K562 (cell line): ENCODE measurements at regions not wholly inside any gene's neighbourhood (a gene's known extent, or its start where the extent isn't known, plus 50 kb on each side); places are given as distances from the start of the nearest gene placed in this dataset.

Source experiments
- ATAC-seq: fragments of 200-7000 bp; cut with Tn5 transposase; 3 replicates; pipeline ENCODE4 v1.9.1; 2020; ENCODE audit warnings: moderate library complexity
- BruUV-seq: library from RNA; stranded (reverse); fragments of 400-500 nt; replicated peaks from 2 replicates; lab custom pipeline; 2021; lab: Mats Ljungman, UMichigan
- CTCF ChIA-PET: fragments of 300-600 bp; formaldehyde crosslinking; extraction: SDS; loops from one replicate; lab custom pipeline; 2021; ENCODE audit warnings: low intra/inter-chr PET ratio; lab: Yijun Ruan, JAX
- POLR2A ChIA-PET: fragments of 300-600, 350-650 bp; sonication (Branson Sonifier 250); formaldehyde crosslinking; extraction: SDS; loops from one replicate; lab custom pipeline; 2021; ENCODE audit warnings: antibody characterized with exemption, inconsistent platforms; lab: Yijun Ruan, JAX
- DNase-seq, 4 experiments: peaks; one replicate each; pipeline versions ENCODE4 v3.0.0 to v3.0.0-alpha.2; 2011 to 2018; ENCODE audit warnings: low spot score in 3 of 4, mixed read lengths in 3 of 4; ENCODE audit errors: extremely low read depth in 1 of 4
- FAIRE-seq: peaks from 2 replicates; lab custom pipeline; 2011; peaks lifted over from hg19 to GRCh38; lab: Jason Lieb, UNC
- H2AFZ ChIP-seq: 2 replicates; pipeline ENCODE4 v1.6.0; 2011; ENCODE audit warnings: low read depth, low read length, control low read depth, inconsistent platforms
- H3K27ac ChIP-seq: fragments of 200-600 bp; 3 replicates; pipeline ENCODE4 v1.8.0; 2011; ENCODE audit warnings: low read depth, mild to moderate bottlenecking, control low read depth, inconsistent platforms, low read length, moderate library complexity, mixed read lengths; ENCODE audit errors: extremely low read depth
- H3K27me3 ChIP-seq, 2 experiments: fragments of 300-600 bp in 1 of 2; 2 replicates in 1 of 2; 3 replicates in 1 of 2; pipeline versions ENCODE4 v1.6.0 to v1.8.0; 2011; ENCODE audit warnings: inconsistent platforms in 2 of 2, low read length in 2 of 2, mild to moderate bottlenecking in 1 of 2, mixed read lengths in 1 of 2, moderate library complexity in 1 of 2; ENCODE audit not compliant: control insufficient read depth in 2 of 2, insufficient read depth in 2 of 2
- H3K36me3 ChIP-seq: fragments of 300-600 bp; 3 replicates; pipeline ENCODE4 v1.8.0; 2011; ENCODE audit warnings: mild to moderate bottlenecking, low read length, inconsistent platforms; ENCODE audit not compliant: control insufficient read depth, insufficient read depth
- H3K4me1 ChIP-seq, 2 experiments: fragments of 200-600 bp in 1 of 2; replicated peaks in 1 of 2; 2 replicates in 1 of 2; 3 replicates in 1 of 2; pipeline versions ENCODE4 v1.5.1 to v1.8.0; 2011; ENCODE audit warnings: inconsistent platforms in 2 of 2, low read length in 2 of 2, mild to moderate bottlenecking in 1 of 2, mixed read lengths in 1 of 2, moderate library complexity in 1 of 2; ENCODE audit not compliant: control insufficient read depth in 2 of 2, insufficient read depth in 2 of 2
- H3K4me2 ChIP-seq: 2 replicates; pipeline ENCODE4 v1.6.1; 2011; ENCODE audit warnings: low read length, control low read depth, inconsistent platforms, mixed read lengths; ENCODE audit not compliant: insufficient read depth
- H3K4me3 ChIP-seq: fragments of 200-600 bp; sonication (generic), shearing (Covaris generic); 2 replicates; pipeline ENCODE4 v1.5.1; 2016; ENCODE audit warnings: control low read depth, inconsistent platforms
- H3K79me2 ChIP-seq: fragments of 200-600 bp; 3 replicates; pipeline ENCODE4 v1.8.0; 2011; ENCODE audit warnings: low read length, inconsistent platforms; ENCODE audit not compliant: control insufficient read depth, insufficient read depth
- H3K9ac ChIP-seq, 2 experiments: 2 replicates each; pipeline versions ENCODE4 v1.6.0 to v1.6.1; 2011; ENCODE audit warnings: low read depth in 2 of 2, low read length in 2 of 2, control low read depth in 1 of 2, inconsistent platforms in 1 of 2, mild to moderate bottlenecking in 1 of 2, mixed read lengths in 1 of 2; ENCODE audit not compliant: insufficient read depth in 1 of 2
- H3K9me1 ChIP-seq: one replicate; pipeline ENCODE4 v1.6.0; 2011; ENCODE audit warnings: inconsistent platforms, mild to moderate bottlenecking, low read length, moderate library complexity; ENCODE audit not compliant: control insufficient read depth, insufficient read depth
- H3K9me3 ChIP-seq: replicated peaks from 2 replicates; pipeline ENCODE4 v1.5.1; 2011; ENCODE audit warnings: low read depth, low read length, inconsistent platforms; ENCODE audit not compliant: control insufficient read depth, insufficient read depth
- H4K20me1 ChIP-seq: replicated peaks from 2 replicates; pipeline ENCODE4 v1.6.1; 2011; ENCODE audit warnings: low read length, inconsistent platforms, mixed read lengths; ENCODE audit not compliant: control insufficient read depth, insufficient read depth
- CEBPB ChIP-seq: fragments of 450-650 bp; IDR thresholded peaks from 2 replicates; pipeline ENCODE4 v1.6.1; 2016; ENCODE audit warnings: missing genetic modification characterization, missing compliant biosample characterization
- CEBPG ChIP-seq, 3 experiments: fragments of 200-800 bp in 1 of 3; sonication (Bioruptor generic) in 1 of 3; sonication (generic) in 1 of 3; formaldehyde crosslinking in 1 of 3; IDR thresholded peaks in 2 of 3; conservative IDR thresholded peaks in 1 of 3; 2 replicates each; pipeline versions ENCODE4 v1.6.1 to v1.8.0; 2016 to 2022; ENCODE audit warnings: missing compliant biosample characterization in 2 of 3, missing genetic modification characterization in 2 of 3, mild to moderate bottlenecking in 1 of 3, missing genetic modification reagents in 1 of 3
- FOXK2 ChIP-seq, 2 experiments: fragments of 450-650 bp; IDR thresholded peaks in 1 of 2; conservative IDR thresholded peaks in 1 of 2; 2 replicates each; pipeline ENCODE4 v1.6.1; 2016; ENCODE audit warnings: low read depth in 2 of 2, mild to moderate bottlenecking in 1 of 2
- MAFK ChIP-seq: IDR thresholded peaks from 2 replicates; pipeline ENCODE4 v1.6.1; 2011; ENCODE audit warnings: low read length, improper control_type of control experiment
- POLR3A ChIP-seq: IDR thresholded peaks from 2 replicates; pipeline ENCODE4 v1.6.1; 2011; ENCODE audit warnings: borderline replicate concordance, mild to moderate bottlenecking, moderate library complexity; ENCODE audit not compliant: insufficient read length, insufficient read depth; ENCODE audit errors: extremely low read depth
- SMAD3 ChIP-seq: fragments of 450-650 bp; formaldehyde crosslinking; conservative IDR thresholded peaks from 2 replicates; pipeline ENCODE4 v1.4.0; 2020; ENCODE audit warnings: mild to moderate bottlenecking
- ZNF431 ChIP-seq: sonication (generic); formaldehyde crosslinking; IDR thresholded peaks from 2 replicates; pipeline ENCODE4 v1.8.0; 2022; ENCODE audit warnings: mild to moderate bottlenecking, missing genetic modification reagents
- ZNF584 ChIP-seq: fragments of 200-800 bp; sonication (Bioruptor generic); IDR thresholded peaks from 2 replicates; pipeline ENCODE4 v1.6.1; 2016; ENCODE audit warnings: low read depth, mild to moderate bottlenecking, missing genetic modification characterization, missing compliant biosample characterization
- ZNF695 ChIP-seq: fragments of 450-650 bp; formaldehyde crosslinking; IDR thresholded peaks from 2 replicates; pipeline ENCODE4 v1.4.0; 2020; ENCODE audit warnings: mild to moderate bottlenecking, moderate library complexity
- ZNF699 ChIP-seq: fragments of 250-450 bp; sonication (Bioruptor Pico); IDR thresholded peaks from 2 replicates; pipeline ENCODE4 v1.8.0; 2021; ENCODE audit warnings: mild to moderate bottlenecking, moderate library complexity; ENCODE audit not compliant: insufficient replicate concordance
- in situ Hi-C: fragments of 300-500 bp; cut with MboI; formaldehyde crosslinking; loops from 4 replicates; pipeline ENCODE4 v1.15.0; 2018; ENCODE audit warnings: inconsistent platforms, mixed read lengths
- intact Hi-C: fragments of 100-400 bp; cut with micrococcal nuclease; formaldehyde crosslinking; loops from 2 replicates; pipeline ENCODE4 v1.14.2; 2022

- Histone ChIP-seq H3K4me2 (no peak overlapping the region), H3K9ac (no peak overlapping the region), H3K27me3 (no peaks in the 10 kb centered on the region), H3K4me3 (no peak overlapping the region), H3K9me3 (no peaks in the 10 kb centered on the region), H2AFZ (no peak overlapping the region), H4K20me1 (no peaks in the 10 kb centered on the region), H3K79me2 (no peaks in the 10 kb centered on the region), H3K9me1 (no peaks in the 10 kb centered on the region), H3K27ac (no peak overlapping the region), H3K36me3 (no peaks in the 10 kb centered on the region), H3K4me1 (no peaks in the 10 kb centered on the region)
- POLR2A ChIA-PET = no interaction called here
- intact Hi-C loops = no loop called here
- TF ChIP-seq SMAD3 (CRISPR knock-in tag) (no peak), MAFK (no peak), ZNF695 (CRISPR knock-in tag) (no peak), CEBPB (tag) (0 out of 2 replicates have a peak, but pooled peaks have one; percentile 18), POLR3A (no peak), CEBPG (CRISPR knock-in tag; IDR thresholded peaks at IDR 0.05) (no peak), CEBPG (tag; conservative IDR thresholded peaks at IDR 0.05 in 1 of 2, IDR thresholded peaks at IDR 0.05 in 1 of 2) (peak in 1 of 2 experiments; percentile 60; a peak in 2 of 4 replicates)
- no TSS peak for BruUV-seq
- in situ Hi-C loops = no loop called here
- CTCF ChIA-PET = no interaction called here
- no peak for ATAC-seq
- FAIRE-seq = no peak
- no peak for DNase-seq
Observed at GRCh38 chr2:57692395-57692794, 354.2 kb upstream of the VRK2 start.

- Histone ChIP-seq H3K4me2 (no peak overlapping the region), H3K27ac (no peak overlapping the region), H3K79me2 (no peaks in the 10 kb centered on the region), H3K4me1 (no peaks in the 10 kb centered on the region), H3K36me3 (no peaks in the 10 kb centered on the region), H3K9ac (no peak overlapping the region), H3K9me1 (no peaks in the 10 kb centered on the region), H3K4me3 (no peak overlapping the region), H3K9me3 (no peaks in the 10 kb centered on the region), H4K20me1 (no peaks in the 10 kb centered on the region), H2AFZ (no peak overlapping the region), H3K27me3 (no peaks in the 10 kb centered on the region)
- in situ Hi-C loops (no loop called here), intact Hi-C loops (no loop called here)
- BruUV-seq = no TSS peak
- ATAC-seq (no peak), DNase-seq (no peak), FAIRE-seq (no peak)
- TF ChIP-seq ZNF699 (CRISPR knock-in tag) (no peak), ZNF584 (no peak), FOXK2 (conservative IDR thresholded peaks at IDR 0.05 in 1 of 2, IDR thresholded peaks at IDR 0.05 in 1 of 2; ENCODE audit: low read depth in 2 of 2) (no peak), ZNF431 (CRISPR knock-in tag) (no peak)
- ChIA-PET CTCF (no interaction called here), POLR2A (no interaction called here)
Observed at GRCh38 chr2:57693177-57693576, 353.4 kb upstream of the VRK2 start.
